GM13976 (cell line): ENCODE measurements at regions not wholly inside any gene's neighbourhood (a gene's known extent, or its start where the extent isn't known, plus 50 kb on each side); places are given as distances from the start of the nearest gene placed in this dataset.
"Not testable (repeated sequence)": the region's sequence is repeated elsewhere in the genome, so short reads cannot be mapped to it uniquely, and the experiment has no call there.

ENCODE experiments used
- DNase-seq: peaks from one replicate; pipeline ENCODE4 v3.0.0; 2012; ENCODE audit warnings: low spot score
- CTCF ChIP-seq: IDR thresholded peaks from 2 replicates; pipeline ENCODE4 v1.5.1; 2012; ENCODE audit warnings: borderline replicate concordance, mild to moderate bottlenecking; ENCODE audit not compliant: insufficient read depth; ENCODE audit errors: extremely low read depth, missing control alignments, control extremely low read depth
- in situ Hi-C: fragments of 300-500 bp; cut with MboI; formaldehyde crosslinking; loops from one replicate; pipeline ENCODE4 v1.12.0; 2022; ENCODE audit warnings: low sequenced_read_pairs, mixed read lengths, inconsistent platforms; ENCODE audit not compliant: unreplicated experiment

- in situ Hi-C loops, result no loop called here
- no peak for DNase-seq
- no peak for TF ChIP-seq CTCF
Measured at GRCh38 chr14:106179761-106180160, 653.4 kb downstream of the TMEM121 start.

- in situ Hi-C loops, DNase-seq: not testable (repeated sequence)
Measured at GRCh38 chr14:106184771-106185170, 658.4 kb downstream of the TMEM121 start.

GRCh38 chr14:106185174-106185836 is 658.9 kb downstream of the TMEM121 start:
- in situ Hi-C loops, DNase-seq: not testable (repeated sequence)

GRCh38 chr14:106185837-106186233 is 659.5 kb downstream of the TMEM121 start:
- no peak for DNase-seq
- TF ChIP-seq CTCF, result peak; percentile 32
- in situ Hi-C loops, result no loop called here

- no peak for DNase-seq
- in situ Hi-C loops, result no loop called here
- TF ChIP-seq CTCF, result no peak
Measured at GRCh38 chr14:106187216-106187615, 660.8 kb downstream of the TMEM121 start.

GRCh38 chr14:106192701-106193100 is 666.3 kb downstream of the TMEM121 start:
- DNase-seq, in situ Hi-C loops: not testable (repeated sequence)

GRCh38 chr14:106196459-106196858 is 670.1 kb downstream of the TMEM121 start:
- DNase-seq, in situ Hi-C loops: not testable (repeated sequence)

- in situ Hi-C loops, result not testable (repeated sequence)
Measured at GRCh38 chr14:106197264-106197663, 670.9 kb downstream of the TMEM121 start.

GRCh38 chr14:106199097-106199496 is 672.7 kb downstream of the TMEM121 start:
- no peak for TF ChIP-seq CTCF
- in situ Hi-C loops, result no loop called here
- no peak for DNase-seq

More at GRCh38 chr14:106197264-106197663, 670.9 kb downstream of the TMEM121 start:
- not testable (repeated sequence) for DNase-seq
